DMS79 (cell line): ENCODE measurements at regions not wholly inside any gene's neighbourhood (a gene's known extent, or its start where the extent isn't known, plus 50 kb on each side); places are given as distances from the start of the nearest gene placed in this dataset.
"Not testable (repeated sequence)": the region's sequence is repeated elsewhere in the genome, so short reads cannot be mapped to it uniquely, and the experiment has no call there.

Experiments
- DNase-seq: peaks from one replicate; lab custom pipeline; 2025; lab: John Stamatoyannopoulos, UW

- DNase-seq = peak; percentile 58
These were observed 84.9 kb downstream of the TRIM27 start for GRCh38 chr6:28838634-28839442.

DNA sequence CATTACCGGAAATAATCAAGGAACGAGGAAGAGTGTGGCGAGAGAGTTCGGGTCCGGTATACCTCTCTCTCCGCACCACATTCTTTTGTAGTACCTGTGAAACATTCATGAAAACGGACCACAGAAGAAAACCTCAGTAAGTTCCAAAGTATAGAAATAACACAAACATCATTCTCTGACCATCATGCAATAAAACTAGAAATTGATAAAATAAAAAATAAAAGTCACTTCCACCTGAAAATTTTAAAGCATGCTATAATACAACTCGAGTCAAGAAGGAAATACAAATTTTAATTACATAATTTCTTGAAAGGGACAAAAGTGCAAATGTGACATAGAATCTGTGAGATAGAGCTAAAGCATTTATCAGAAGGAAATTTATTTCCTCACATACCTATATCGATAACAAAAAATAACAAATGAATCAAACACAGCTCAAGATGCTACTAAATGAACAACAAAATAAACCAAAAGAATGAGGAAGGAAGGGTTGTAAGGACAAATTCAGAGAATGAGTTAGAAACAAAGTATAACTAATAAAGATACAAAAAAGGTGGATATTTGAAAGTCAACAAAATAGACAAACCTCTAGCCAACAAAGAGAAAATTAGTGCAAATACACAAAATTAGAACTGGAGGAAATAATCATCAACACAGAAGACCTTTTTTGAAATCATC is 84.2 kb downstream of the TRIM27 start:
- DNase-seq = no peak

DNA sequence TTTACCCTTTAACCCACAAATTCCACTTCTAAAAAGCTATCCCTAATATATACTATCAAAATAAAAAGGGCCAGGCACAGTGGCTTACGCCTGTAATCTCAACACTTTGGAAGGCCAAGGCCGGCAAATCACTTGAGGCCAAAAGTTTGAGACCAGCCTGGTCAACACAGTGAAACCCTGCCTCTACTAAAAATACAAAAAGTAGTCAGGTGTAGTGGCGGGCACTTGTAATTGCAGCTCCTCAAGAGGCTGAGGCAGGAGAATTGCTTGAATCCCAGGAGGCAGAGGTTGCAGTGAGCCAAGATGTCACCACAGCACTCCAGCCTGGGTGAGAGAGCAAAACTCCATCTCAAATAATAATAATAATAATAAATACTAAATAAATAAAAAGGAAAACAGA is 82.5 kb downstream of the TRIM27 start:
- DNase-seq = no peak

GRCh38 chr6:28848756-28849155 is 75.0 kb downstream of the TRIM27 start:
- DNase-seq = not testable (repeated sequence)
